NCI-H2171 treated with DMSO at 0.1 percent for 48 hours (cell line): ENCODE measurements at regions not wholly inside any gene's neighbourhood (a gene's known extent, or its start where the extent isn't known, plus 50 kb on each side); places are given as distances from the start of the nearest gene placed in this dataset.
A peak's percentile ranks its signal among the peaks of the same experiment; 100 is the strongest.
"Not testable (repeated sequence)": the region's sequence is repeated elsewhere in the genome, so short reads cannot be mapped to it uniquely, and the experiment has no call there.

Experiments
- DNase-seq: peaks from one replicate; lab custom pipeline; 2025; lab: John Stamatoyannopoulos, UW

DNA sequence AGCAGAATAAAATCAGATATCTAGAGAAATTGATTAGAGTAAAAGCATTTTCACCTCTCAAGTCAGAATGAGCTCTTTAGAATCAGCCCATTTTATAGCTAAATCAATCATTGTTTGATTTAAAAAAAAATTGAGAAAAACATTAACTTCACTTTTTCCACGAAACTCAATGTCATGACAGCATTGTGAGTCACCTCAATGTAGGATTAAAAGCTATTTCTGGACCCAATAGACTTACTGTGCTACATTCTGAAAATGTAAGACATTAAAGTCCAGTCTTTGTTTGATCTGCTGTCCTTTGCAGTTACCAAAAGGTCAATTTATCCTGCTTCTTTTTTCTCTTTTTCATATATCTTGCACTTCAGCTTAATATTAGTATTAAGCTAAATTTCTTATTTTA is 519.4 kb upstream of the ZNF337 start:
- no peak for DNase-seq

DNA sequence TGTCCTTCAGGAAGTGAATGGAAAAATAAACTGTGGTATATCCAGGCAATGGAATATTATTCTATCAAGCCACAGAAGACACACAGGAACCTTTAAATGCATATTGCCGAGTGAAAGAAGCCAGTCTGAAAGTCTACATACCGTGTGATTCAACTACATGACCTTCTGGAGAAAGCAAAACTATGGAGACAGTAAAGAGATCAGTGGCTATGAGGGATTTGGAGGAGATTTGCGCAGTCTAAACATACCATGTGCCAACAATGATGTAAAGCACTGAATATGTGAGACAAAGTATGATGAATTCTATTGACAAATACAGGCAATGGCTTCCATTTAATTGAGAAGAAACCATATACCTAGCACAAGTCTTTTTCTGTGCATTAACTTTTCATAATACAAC is 518.3 kb upstream of the ZNF337 start:
- DNase-seq: no peak

DNA sequence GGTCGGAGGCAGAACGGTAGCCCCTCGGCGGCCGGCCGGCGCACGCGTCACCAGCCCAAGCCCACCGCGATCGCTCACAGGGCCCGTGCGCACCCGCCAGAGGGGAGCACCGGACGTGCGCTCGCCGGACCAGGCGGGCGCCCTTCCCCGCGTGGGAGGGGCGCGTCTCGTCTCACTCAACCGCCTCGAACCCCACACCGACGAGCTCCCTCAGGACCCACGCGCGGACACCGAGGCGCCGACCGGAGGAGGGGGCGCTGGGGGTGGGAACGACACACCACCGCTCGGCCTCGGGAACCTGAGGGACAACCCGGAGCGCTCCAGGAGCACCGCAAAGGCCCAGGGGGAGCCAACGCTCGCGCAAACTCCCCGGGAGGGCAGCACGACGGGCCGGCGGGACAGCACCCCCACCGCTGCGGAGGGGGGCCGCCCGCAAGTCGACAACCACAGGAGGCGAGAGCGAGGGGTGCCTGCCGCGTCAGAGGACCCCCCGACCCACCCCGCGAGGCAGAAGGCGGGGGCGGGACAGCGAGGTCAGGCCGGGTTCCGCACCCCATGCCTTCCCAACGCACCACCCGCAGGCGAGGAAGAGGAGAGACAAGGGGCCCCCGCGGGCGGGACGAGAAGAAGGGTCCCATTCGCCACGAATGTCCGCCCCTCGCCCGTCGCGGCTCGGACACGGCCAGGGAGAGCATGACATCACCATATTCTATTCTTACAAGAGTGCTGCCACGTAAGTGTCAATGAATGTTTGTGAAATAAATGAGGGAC is 512.7 kb upstream of the ZNF337 start:
- no peak for DNase-seq

DNA sequence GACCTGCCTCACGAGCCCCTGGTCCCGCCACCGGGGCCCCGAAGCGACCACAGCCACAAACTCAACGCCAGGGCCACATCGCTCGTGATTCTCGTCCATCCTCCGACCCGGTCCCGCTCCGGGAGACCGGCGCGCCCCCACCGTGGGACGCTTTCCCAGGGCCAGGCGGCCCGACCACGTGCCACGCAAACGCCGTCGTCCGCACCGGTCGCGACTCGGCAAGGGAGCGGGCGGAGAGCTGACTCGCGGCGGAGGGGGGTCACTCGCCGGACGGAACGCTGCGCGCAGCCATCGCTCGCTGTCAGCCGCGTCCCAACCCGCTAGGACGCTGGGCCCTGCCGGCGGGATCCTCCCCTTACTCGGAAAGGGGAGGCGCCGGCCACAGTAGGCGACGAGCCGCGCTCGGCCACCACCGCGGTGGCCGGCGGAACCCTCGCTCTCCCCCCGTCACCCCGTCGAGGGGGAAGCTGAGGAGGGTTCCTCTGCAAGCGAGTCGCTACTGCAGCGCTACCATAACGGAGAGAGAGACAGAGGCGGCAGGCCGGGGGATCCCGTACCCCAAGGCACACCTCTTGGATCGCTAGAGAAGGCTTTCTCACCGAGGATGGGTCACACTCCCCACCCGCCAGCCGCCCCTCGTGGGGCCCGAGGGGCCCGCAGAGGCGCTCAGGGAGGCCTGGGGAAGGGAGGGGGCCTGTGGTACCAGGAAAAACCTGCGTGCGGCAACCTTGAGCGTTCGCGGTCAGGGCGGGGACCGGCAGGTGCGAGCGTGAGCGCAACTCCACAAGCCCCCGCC is 511.8 kb upstream of the ZNF337 start:
- DNase-seq: no peak

DNA sequence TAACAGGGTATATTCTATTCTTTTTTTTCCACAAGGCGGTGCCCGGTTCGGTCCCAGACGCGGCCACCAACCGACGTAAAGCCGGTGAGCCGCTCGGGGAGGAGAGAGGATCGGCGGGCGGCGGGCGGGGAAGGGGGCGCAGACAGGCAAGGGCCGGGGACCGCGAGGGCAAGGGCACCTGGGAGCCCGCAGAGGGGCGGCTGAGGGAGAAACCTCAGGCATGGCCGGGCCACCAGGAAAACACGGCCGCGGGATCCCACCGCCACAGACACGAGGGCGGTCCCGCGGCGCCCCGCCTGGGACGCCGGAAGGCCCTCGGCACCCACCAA is 511.3 kb upstream of the ZNF337 start:
- not testable (repeated sequence) for DNase-seq

DNA sequence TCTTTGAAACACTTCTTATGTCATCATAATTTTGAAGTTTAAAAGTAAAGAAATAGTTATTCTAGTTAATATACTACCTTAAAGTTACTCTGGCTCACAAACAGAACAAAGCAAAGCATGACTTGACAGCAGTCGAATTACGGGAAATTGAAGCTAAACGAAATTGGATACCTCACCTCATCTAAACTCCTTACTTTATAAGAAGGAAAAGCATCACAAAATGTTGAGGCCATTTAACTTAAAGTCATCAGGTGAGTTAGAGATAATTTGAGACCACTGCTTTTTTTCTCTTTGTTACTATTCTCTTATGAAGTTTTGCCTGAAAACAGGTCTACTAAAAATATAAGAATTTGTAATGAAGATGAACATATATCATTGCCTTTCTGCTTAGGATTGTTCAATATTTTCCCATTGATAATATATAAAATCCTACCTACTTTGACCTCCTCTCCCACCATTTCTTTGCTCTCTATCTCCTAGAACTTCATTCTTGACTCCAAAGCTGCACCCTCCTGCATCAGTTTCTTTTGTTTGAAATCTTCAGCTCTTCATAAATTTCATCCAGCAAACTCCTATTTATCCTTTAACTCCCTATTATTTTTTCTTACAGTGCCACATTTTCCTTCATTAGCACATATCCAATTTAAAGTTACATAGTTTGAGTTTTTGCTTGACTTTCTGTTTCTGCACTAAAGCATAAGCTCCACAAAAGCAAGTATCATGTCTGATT is 510.7 kb upstream of the ZNF337 start:
- DNase-seq: peak; percentile 34

DNA sequence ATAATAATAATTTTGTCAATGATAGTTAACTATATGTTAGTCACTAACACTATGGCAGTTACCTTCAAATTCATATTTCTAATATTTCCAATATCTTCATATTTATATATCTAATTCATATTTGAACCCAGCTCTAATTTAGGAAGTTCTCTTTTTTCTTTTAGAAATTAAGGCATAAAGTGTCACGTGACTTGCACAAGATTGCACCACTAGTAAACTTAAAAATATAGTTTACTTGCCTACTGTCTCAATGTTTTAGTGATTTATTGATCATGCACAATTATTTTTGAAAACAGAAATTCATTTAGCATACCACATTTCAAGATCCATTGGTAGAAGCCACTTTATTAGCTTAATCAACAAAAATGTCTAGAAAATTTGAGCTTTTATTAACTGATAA is 508.7 kb upstream of the ZNF337 start:
- DNase-seq: no peak

DNA sequence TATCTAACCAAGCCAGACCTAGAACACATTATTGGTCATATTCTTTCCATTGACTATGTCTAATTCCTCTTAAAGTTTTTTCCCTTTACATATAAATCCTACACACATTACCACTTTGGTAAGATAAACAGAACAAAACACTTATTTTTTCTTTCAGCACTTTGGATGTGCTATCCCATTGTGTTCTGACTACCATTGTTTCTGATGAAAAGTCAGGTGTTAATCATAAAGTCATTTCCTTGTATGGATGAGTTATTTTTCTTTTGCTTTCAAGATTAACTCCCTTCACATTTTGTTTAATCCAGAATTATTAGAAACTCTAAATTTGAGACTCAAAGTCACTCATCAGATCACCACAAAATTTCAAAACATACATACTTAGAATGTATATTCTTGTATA is 504.4 kb upstream of the ZNF337 start:
- peak; percentile 7 for DNase-seq

DNA sequence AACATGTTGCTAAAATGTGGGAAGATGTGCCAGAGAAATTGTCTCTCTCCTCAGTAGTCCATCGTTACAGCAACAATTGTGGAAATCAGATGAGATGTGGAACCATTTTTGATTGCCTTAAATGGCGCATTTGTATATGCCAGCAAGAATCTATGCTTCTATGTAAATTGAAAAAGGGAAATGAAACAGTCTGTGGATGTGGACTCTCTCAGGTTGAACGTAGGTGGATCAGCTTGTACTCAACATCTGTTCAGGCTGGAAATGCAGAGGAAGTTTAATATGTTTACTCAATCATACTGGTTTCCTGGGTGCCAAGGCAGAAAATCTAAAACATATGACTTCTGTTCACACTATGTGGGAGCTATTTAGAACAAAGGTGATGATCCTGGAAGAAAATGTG is 490.7 kb upstream of the ZNF337 start:
- DNase-seq: peak; percentile 7

DNA sequence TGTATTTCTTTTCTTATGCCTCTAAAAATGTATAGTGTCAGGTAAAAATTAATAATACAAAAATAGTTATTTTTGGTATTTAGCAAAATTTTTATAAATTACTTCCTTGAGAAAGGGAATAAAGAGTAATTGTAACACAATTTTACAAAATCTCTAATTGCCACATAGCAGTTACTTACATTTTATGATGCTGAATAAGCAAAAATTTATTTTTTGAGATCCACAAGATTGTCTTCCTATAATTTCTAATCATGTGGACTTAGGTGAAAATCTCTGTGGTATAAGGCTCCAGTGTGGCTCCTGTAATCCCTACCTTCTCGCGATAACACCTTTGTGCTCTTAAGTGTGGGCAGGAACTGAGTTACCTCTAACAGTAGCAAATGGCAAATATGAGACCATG is 487.1 kb upstream of the ZNF337 start:
- not testable (repeated sequence) for DNase-seq

DNA sequence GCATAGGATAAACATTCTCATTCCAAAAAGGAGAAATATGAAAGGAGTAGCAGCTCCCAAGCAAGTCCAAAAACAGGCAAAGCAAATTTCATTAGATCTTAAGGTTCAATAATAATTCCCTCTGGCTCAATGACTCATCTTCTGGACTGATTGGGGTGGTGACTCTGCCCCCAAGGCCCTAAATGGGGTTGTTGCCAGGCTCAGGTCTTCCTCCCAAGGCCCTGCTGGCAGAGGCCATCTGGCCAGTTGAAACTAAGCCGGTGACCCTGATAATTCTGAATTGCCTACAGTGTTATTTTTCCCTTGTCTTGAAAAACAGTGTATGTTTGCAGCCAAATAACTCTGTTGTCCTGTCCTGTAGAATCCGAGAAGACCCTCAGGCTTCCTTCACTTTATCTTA is 484.7 kb upstream of the ZNF337 start:
- DNase-seq: not testable (repeated sequence)

DNA sequence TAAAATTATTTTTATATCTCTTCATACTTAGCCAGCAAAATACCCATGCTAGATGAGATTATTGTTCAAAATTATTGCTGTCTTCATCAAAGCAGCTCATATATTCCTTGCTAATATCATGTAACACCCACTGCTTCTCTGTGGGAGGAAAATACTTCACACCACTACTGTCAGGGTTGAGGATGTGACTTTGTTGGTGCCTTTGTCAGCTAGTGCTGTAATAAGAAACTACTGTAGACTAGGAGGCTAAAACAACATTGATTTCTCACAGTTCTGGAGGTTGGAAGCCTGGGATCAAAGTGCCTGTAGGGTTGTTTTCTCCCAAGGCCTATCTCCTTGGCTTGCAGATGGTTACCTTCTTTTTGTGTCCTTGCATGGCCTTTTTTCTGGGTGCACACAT is 475.2 kb upstream of the ZNF337 start:
- not testable (repeated sequence) for DNase-seq

DNA sequence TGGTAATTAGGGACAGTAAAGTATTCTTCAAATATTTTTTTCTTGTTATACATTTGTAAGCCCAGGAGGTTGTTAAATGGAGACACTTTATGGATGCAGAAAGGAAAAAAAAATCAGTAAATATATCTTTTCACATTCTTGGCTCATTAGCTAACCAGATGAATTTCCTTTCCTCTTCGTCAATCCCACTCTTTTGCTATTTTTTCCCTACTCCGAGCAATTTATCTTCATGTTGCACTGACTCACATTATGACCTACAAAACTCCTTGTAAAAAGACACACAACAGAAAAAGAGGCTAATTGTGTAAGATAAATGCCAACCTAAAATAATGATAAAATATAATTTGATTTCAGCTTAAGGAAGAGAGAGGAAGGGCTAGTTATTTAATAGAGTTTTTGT is 472.9 kb upstream of the ZNF337 start:
- DNase-seq: no peak

DNA sequence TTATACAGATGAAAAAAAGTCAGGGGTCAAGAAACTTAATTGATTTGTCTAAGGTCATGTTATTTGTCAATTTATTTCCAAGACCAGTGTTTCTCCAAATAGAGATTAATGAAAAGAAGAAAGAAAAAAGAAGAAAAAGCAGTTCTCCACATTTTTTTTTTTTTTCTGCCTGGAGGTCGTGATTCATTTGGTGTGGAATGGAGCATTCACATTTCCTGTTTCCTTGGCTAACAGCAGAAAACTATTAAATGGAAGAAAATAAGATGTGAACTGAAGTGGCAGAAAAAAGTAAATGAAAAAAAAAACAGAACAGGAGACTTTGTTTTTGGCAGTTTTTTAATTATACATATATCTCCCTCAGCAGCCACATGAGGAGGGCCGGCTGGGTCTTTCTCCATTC is 470.8 kb upstream of the ZNF337 start:
- no peak for DNase-seq

DNA sequence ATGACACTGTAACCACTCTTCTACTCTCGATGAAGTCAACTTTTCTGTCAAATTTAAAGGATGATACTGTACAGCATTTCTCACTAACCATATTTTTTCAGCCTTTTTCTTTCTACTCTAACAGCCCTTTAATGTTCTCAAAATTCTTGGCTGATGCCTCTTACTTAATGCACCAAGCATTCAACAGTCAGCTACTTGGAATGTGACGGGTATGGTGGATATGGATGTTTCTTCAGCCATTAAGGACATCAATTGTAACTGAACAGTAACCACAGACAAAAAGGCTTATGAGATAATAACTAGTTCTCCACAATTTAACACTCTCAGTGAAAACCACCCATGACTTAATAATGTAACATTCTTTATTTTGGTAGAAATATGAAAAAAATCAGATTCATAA is 467.2 kb upstream of the ZNF337 start:
- no peak for DNase-seq

DNA sequence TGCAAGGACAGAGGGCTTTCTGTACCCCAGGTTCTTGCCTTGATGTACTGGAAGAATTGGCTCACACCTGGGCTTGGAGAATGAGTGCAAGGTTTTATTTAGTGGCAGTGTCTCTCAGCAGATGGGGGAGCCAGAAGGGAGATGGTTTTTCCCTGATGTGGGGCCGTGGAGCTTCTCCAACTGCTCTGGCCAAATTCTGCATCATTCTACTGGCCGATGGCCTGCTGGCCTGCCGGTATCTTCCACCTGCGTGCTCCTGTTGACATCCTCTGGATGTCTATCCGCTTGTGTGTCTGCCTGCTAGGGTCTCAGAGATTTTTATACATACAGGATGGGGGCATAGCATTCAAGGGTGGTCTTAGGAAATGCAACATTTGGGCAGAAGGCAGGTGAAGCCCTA is 466.5 kb upstream of the ZNF337 start:
- DNase-seq: not testable (repeated sequence)

DNA sequence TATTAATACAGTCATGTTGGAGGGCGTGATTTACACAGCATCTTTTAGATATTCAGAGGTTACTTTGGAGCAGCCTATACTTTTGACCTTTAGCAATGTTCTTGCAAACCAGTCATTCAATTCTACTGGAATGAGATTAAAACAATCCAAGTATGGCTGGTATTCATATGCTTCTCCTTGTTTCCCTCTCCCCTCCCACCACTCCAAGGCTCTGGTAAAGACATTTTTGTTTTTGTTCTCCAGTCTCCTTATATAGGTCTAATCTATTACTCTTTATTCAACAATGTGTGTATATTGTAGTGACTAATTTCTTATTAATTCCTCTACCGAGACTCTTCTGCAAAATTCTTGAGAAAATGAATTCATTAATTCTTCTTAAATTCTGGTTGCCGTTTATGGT is 465.1 kb upstream of the ZNF337 start:
- not testable (repeated sequence) for DNase-seq

DNA sequence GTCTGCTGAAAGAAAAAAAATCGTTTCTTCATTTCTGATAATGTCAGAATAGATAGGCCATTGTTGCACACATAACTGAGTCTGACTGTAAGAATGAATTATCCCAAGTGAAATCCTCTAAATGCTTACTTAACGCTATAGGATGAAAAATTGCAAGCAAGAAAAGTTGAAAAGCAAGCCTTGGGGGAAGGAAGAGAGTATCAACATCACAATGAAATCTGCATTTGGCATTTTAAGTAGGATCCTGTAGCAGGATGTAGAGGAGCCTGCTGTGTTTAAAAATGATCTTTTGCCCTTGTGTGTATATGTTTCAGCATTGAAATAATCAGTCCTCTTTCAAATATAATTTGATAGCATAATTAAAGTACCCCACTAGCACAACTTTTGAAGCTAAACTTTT is 464.3 kb upstream of the ZNF337 start:
- not testable (repeated sequence) for DNase-seq

DNA sequence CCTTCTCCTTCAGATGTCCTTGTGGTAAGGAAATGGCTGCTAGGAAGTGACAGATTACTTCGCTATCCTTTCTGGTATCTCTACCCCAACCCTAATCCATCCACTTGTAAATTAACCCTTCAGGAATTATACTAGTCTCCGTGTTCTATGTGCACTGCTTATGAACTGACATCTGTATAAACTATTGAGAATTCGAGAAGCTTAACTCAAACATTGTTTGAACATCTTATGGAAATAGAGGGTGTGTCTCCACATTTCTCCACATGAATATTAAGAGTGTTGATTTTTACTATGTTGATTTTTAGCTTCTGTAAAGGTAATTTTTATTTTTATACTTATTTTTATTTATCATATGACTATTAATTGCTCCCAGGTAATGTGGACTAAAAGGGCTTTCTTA is 457.6 kb upstream of the ZNF337 start:
- DNase-seq: no peak

DNA sequence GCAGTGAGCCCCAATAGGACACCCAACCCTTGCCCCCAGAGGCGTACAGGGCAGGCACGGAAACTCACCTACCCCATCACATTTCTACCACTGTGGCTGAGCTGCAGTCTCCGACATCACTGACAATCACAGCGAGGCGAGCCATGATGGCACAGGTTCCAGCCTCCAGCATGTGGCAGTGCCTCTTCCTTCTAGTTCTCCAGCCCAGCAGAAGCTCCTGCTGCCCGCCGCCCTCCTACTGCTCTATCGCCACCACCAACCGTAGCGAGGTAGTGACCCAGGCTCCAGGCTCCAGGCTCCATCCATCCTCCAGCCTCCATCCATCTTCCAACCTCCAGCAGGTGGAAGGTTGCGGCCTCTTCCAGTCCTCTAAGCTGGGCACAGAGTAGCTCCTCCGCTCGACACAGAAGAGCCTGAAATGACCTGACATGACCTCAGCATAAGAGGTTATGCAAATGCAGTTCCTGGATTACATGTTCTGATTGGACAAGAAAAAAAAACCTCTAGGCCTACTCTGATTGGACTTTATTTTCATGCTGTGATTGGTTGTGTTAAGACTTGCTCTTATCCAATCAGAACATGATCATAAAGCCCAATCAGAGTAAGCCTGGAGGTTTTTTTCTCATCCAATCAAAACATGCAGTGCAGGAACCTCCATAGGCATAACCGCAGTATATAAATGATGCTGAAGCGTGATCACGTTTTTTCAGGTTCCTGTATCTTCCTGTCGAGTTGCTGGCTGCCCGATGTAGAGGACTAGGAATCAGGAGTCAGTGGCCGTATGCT is 438.9 kb upstream of the ZNF337 start:
- DNase-seq: peak; percentile 71

DNA sequence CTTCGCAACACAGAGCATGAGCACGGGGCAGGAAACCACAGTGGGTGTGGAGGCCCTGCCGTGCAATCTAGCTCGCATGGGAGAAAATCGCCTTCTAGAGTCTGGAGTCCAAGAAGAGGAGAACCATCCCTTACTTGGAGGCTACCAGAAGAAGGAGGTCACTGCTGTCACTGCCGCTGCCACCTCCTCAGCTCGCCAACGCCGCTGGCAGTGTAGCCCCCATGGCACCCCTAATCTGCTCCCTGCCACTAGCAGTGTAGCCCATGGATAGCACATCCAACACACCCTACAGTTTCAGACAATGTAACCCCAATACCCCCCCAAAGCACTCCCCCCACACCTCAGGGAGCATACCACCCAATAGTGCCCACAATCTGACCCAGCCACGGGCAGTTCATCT is 438.0 kb upstream of the ZNF337 start:
- DNase-seq: no peak

DNA sequence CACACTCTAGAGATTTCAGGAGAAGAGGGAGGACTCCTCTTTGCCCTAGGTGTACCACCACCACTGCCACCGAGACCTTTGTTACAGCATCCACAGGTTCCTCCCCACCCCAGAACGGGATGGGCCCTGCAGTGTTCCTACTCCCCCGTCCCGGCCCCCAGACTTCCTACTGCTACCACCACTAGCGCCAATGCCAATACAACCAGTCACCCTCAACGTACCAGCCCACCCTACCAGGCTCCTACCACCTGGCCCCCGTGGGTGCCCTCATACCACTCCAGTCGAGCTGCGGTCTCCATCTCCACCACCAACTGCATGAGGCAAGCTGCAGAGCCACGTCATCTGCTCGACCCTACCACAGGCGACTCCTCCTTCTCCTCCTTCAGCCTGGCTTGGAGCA is 437.1 kb upstream of the ZNF337 start:
- DNase-seq: not testable (repeated sequence)
